Adipocyte (in vitro differentiated cells): ENCODE measurements at regions not wholly inside any gene's neighbourhood (a gene's known extent, or its start where the extent isn't known, plus 50 kb on each side); places are given as distances from the start of the nearest gene placed in this dataset.

Experiments
- DNase-seq: peaks from one replicate; pipeline ENCODE4 v3.0.0-alpha.2; 2015; ENCODE audit warnings: low read depth
- H3K27me3 ChIP-seq: replicated peaks from 2 replicates; pipeline ENCODE4 v1.7.0; 2013; ENCODE audit warnings: mild to moderate bottlenecking, low read length, moderate library complexity; ENCODE audit not compliant: control insufficient read depth, insufficient read depth
- H3K36me3 ChIP-seq: 2 replicates; pipeline ENCODE4 v1.7.0; 2013; ENCODE audit warnings: low read length, mild to moderate bottlenecking, moderate library complexity; ENCODE audit not compliant: control insufficient read depth, insufficient read depth, severe bottlenecking
- H3K4me1 ChIP-seq: 2 replicates; pipeline ENCODE4 v1.7.0; 2013; ENCODE audit warnings: mild to moderate bottlenecking, low read length, moderate library complexity; ENCODE audit not compliant: control insufficient read depth, insufficient read depth
- H3K4me3 ChIP-seq: 2 replicates; pipeline ENCODE4 v1.7.0; 2013; ENCODE audit warnings: mild to moderate bottlenecking, low read length, moderate library complexity
- H3K9ac ChIP-seq: 2 replicates; pipeline ENCODE4 v1.7.0; 2013; ENCODE audit warnings: mild to moderate bottlenecking, low read length, moderate library complexity
- H3K9me3 ChIP-seq: 2 replicates; pipeline ENCODE4 v1.7.0; 2013; ENCODE audit warnings: mild to moderate bottlenecking, low read length, moderate library complexity; ENCODE audit not compliant: control insufficient read depth

GRCh38 chr1:30605441-30605920, 117.9 kb downstream of the MATN1 start:
- no peak for DNase-seq
- no peak overlapping the region for H3K4me3 ChIP-seq
- H3K27me3 ChIP-seq = no peaks in the 10 kb centered on the region
- no peaks in the 10 kb centered on the region for H3K9me3 ChIP-seq
- no peaks in the 10 kb centered on the region for H3K36me3 ChIP-seq
- no peaks in the 10 kb centered on the region for H3K4me1 ChIP-seq
- no peak overlapping the region for H3K9ac ChIP-seq

GRCh38 chr1:30604801-30605440, 118.5 kb downstream of the MATN1 start:
- no peak overlapping the region for H3K9ac ChIP-seq
- H3K36me3 ChIP-seq = no peaks in the 10 kb centered on the region
- H3K27me3 ChIP-seq = peaks cover 3% of the 10 kb centered on the region
- DNase-seq = no peak
- no peak overlapping the region for H3K4me3 ChIP-seq
- no peaks in the 10 kb centered on the region for H3K9me3 ChIP-seq
- H3K4me1 ChIP-seq = peaks cover 2% of the 10 kb centered on the region

- no peaks in the 10 kb centered on the region for H3K9me3 ChIP-seq
- no peak for DNase-seq
- H3K9ac ChIP-seq = no peak overlapping the region
- H3K4me1 ChIP-seq = peaks cover 7% of the 10 kb centered on the region
- H3K4me3 ChIP-seq = no peak overlapping the region
- peaks cover 15% of the 10 kb centered on the region for H3K27me3 ChIP-seq
- H3K36me3 ChIP-seq = no peaks in the 10 kb centered on the region
These were observed 120.1 kb downstream of the MATN1 start for GRCh38 chr1:30603081-30603858.

GRCh38 chr1:30601316-30602085, 121.9 kb downstream of the MATN1 start:
- peaks cover 7% of the 10 kb centered on the region for H3K4me1 ChIP-seq
- H3K36me3 ChIP-seq = no peaks in the 10 kb centered on the region
- H3K9me3 ChIP-seq = no peaks in the 10 kb centered on the region
- H3K27me3 ChIP-seq = peaks cover 20% of the 10 kb centered on the region
- DNase-seq = no peak
- no peak overlapping the region for H3K9ac ChIP-seq
- H3K4me3 ChIP-seq = no peak overlapping the region

GRCh38 chr1:30600706-30601105, 122.7 kb downstream of the MATN1 start:
- H3K36me3 ChIP-seq = no peaks in the 10 kb centered on the region
- H3K27me3 ChIP-seq = peaks cover 24% of the 10 kb centered on the region
- H3K9ac ChIP-seq = no peak overlapping the region
- H3K4me1 ChIP-seq = peaks cover 7% of the 10 kb centered on the region
- H3K9me3 ChIP-seq = no peaks in the 10 kb centered on the region
- no peak overlapping the region for H3K4me3 ChIP-seq
- no peak for DNase-seq

- H3K36me3 ChIP-seq = no peaks in the 10 kb centered on the region
- no peak overlapping the region for H3K4me3 ChIP-seq
- H3K9ac ChIP-seq = no peak overlapping the region
- H3K9me3 ChIP-seq = no peaks in the 10 kb centered on the region
- H3K27me3 ChIP-seq = peaks cover 26% of the 10 kb centered on the region
- H3K4me1 ChIP-seq = peaks cover 7% of the 10 kb centered on the region
- no peak for DNase-seq
These were observed 123.1 kb downstream of the MATN1 start for GRCh38 chr1:30600258-30600657.

- peaks cover 7% of the 10 kb centered on the region for H3K4me1 ChIP-seq
- H3K4me3 ChIP-seq = no peak overlapping the region
- H3K9ac ChIP-seq = no peak overlapping the region
- DNase-seq = no peak
- peaks cover 26% of the 10 kb centered on the region for H3K27me3 ChIP-seq
- H3K9me3 ChIP-seq = no peaks in the 10 kb centered on the region
- no peaks in the 10 kb centered on the region for H3K36me3 ChIP-seq
These were observed 123.7 kb downstream of the MATN1 start for GRCh38 chr1:30599721-30600120.

GRCh38 chr1:30598571-30599114, 124.7 kb downstream of the MATN1 start:
- H3K27me3 ChIP-seq = peaks cover 26% of the 10 kb centered on the region
- no peak overlapping the region for H3K9ac ChIP-seq
- H3K4me1 ChIP-seq = peaks cover 7% of the 10 kb centered on the region
- no peaks in the 10 kb centered on the region for H3K9me3 ChIP-seq
- no peaks in the 10 kb centered on the region for H3K36me3 ChIP-seq
- no peak overlapping the region for H3K4me3 ChIP-seq
- no peak for DNase-seq

GRCh38 chr1:30597711-30598110, 125.7 kb downstream of the MATN1 start:
- H3K4me1 ChIP-seq = peaks cover 7% of the 10 kb centered on the region
- no peak overlapping the region for H3K4me3 ChIP-seq
- no peaks in the 10 kb centered on the region for H3K36me3 ChIP-seq
- H3K27me3 ChIP-seq = peaks cover 26% of the 10 kb centered on the region
- no peak for DNase-seq
- H3K9ac ChIP-seq = no peak overlapping the region
- H3K9me3 ChIP-seq = peaks cover 5% of the 10 kb centered on the region

GRCh38 chr1:30596891-30597290, 126.5 kb downstream of the MATN1 start:
- H3K9ac ChIP-seq = no peak overlapping the region
- peaks cover 7% of the 10 kb centered on the region for H3K4me1 ChIP-seq
- H3K36me3 ChIP-seq = no peaks in the 10 kb centered on the region
- peaks cover 26% of the 10 kb centered on the region for H3K27me3 ChIP-seq
- H3K4me3 ChIP-seq = no peak overlapping the region
- peaks cover 9% of the 10 kb centered on the region for H3K9me3 ChIP-seq
- DNase-seq = no peak

GRCh38 chr1:30596470-30596869, 126.9 kb downstream of the MATN1 start:
- Histone ChIP-seq H3K9me3 (peaks cover 9% of the 10 kb centered on the region), H3K4me1 (peaks cover 7% of the 10 kb centered on the region), H3K9ac (no peak overlapping the region), H3K4me3 (no peak overlapping the region), H3K36me3 (no peaks in the 10 kb centered on the region), H3K27me3 (peaks cover 26% of the 10 kb centered on the region)
- DNase-seq = no peak
